Transverse colon (tissue), 4 donors: ENCODE measurements at regions not wholly inside any gene's neighbourhood (a gene's known extent, or its start where the extent isn't known, plus 50 kb on each side); places are given as distances from the start of the nearest gene placed in this dataset.
A peak's percentile ranks its signal among the peaks of the same experiment; 100 is the strongest.

Source experiments
- CTCF ChIP-seq, 5 experiments: fragments of 200-600 bp in 3 of 5; fragments of 450-650 bp in 2 of 5; sonication (generic) in 3 of 5; IDR thresholded peaks; 1 replicate in 2 of 5; 2 replicates in 3 of 5; pipeline ENCODE4 v1.5.1; 2016 to 2017; ENCODE audit warnings: antibody characterized with exemption in 5 of 5, inconsistent platforms in 3 of 5, mild to moderate bottlenecking in 2 of 5, moderate library complexity in 1 of 5
- EP300 ChIP-seq: sonication (generic); formaldehyde crosslinking; IDR thresholded peaks from one replicate; pipeline ENCODE4 v1.6.1; 2017; ENCODE audit warnings: antibody characterized with exemption, low read depth
- POLR2A ChIP-seq: fragments of 450-650 bp; IDR thresholded peaks from one replicate; pipeline ENCODE4 v1.6.1; 2016; ENCODE audit warnings: antibody characterized with exemption, mild to moderate bottlenecking, moderate library complexity
- POLR2AphosphoS5 ChIP-seq, 3 donors: sonication (generic); formaldehyde crosslinking; IDR thresholded peaks; one replicate each; pipeline ENCODE4 v1.6.1; 2016; ENCODE audit warnings: antibody characterized with exemption in 3 of 3

GRCh38 chr10:94279835-94280709 is 82.7 kb downstream of the NOC3L start:
- peak; percentile 66 to 86 (median 80) for TF ChIP-seq CTCF (IDR thresholded peaks at IDR 0.05)
- no peak for TF ChIP-seq POLR2AphosphoS5 (IDR thresholded peaks at IDR 0.05)
- no peak for TF ChIP-seq POLR2A
- no peak for TF ChIP-seq EP300
